Chondrocyte (in vitro differentiated cells): ENCODE measurements at regions not wholly inside any gene's neighbourhood (a gene's known extent, or its start where the extent isn't known, plus 50 kb on each side); places are given as distances from the start of the nearest gene placed in this dataset.
"Not testable (repeated sequence)": the region's sequence is repeated elsewhere in the genome, so short reads cannot be mapped to it uniquely, and the experiment has no call there.

Experiments used
- DNase-seq: peaks from one replicate; pipeline ENCODE4 v3.0.0; 2021; ENCODE audit warnings: mixed read lengths, low spot score
- H3K27ac Mint-ChIP-seq: one replicate; pipeline ENCODE4 v1.8.0; 2021; ENCODE audit warnings: mild to moderate bottlenecking, moderate library complexity, mixed read lengths; ENCODE audit not compliant: unreplicated experiment
- H3K27me3 Mint-ChIP-seq: 2 replicates; pipeline ENCODE4 v1.8.0; 2021; ENCODE audit warnings: low read depth, mixed read lengths
- H3K36me3 Mint-ChIP-seq: 2 replicates; pipeline ENCODE4 v1.8.0; 2021; ENCODE audit warnings: low read depth, mixed read lengths
- H3K4me1 Mint-ChIP-seq: 2 replicates; pipeline ENCODE4 v1.8.0; 2021; ENCODE audit warnings: low read depth, mild to moderate bottlenecking, mixed read lengths
- H3K4me3 Mint-ChIP-seq: one replicate; pipeline ENCODE4 v1.8.0; 2021; ENCODE audit warnings: mild to moderate bottlenecking, moderate library complexity, mixed read lengths; ENCODE audit not compliant: unreplicated experiment
- H3K9me3 Mint-ChIP-seq: 2 replicates; pipeline ENCODE4 v1.8.0; 2021; ENCODE audit warnings: low read depth, mixed read lengths
- TF ChIP-seq, protein P1 (sequence below): fragments of 200-600 bp; sonication (generic); IDR thresholded peaks from 2 replicates; pipeline ENCODE4 v1.5.0; 2021; ENCODE audit warnings: antibody characterized with exemption, mild to moderate bottlenecking, moderate library complexity

DNA sequence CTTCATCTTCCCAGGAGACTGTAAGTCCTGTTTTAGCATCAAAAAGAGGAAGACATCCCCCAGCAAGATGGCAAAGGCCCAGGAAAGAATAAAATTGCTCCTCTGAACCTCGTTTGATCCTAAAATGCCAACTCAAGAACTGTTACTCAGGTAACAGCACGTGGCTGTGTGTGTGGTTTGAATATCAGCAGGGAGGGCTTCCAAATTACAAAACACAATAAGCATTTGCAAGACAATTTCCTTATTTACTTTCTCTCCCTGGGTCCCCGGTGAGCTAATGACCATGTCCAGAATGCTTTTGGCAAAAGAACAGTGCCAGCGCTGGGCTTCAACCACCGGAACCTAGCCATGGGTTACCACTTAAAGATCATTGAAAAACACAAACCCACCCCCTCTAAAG lies 163.6 kb downstream of the C1D start:
- no peak for DNase-seq
- TF ChIP-seq, protein P1, sequence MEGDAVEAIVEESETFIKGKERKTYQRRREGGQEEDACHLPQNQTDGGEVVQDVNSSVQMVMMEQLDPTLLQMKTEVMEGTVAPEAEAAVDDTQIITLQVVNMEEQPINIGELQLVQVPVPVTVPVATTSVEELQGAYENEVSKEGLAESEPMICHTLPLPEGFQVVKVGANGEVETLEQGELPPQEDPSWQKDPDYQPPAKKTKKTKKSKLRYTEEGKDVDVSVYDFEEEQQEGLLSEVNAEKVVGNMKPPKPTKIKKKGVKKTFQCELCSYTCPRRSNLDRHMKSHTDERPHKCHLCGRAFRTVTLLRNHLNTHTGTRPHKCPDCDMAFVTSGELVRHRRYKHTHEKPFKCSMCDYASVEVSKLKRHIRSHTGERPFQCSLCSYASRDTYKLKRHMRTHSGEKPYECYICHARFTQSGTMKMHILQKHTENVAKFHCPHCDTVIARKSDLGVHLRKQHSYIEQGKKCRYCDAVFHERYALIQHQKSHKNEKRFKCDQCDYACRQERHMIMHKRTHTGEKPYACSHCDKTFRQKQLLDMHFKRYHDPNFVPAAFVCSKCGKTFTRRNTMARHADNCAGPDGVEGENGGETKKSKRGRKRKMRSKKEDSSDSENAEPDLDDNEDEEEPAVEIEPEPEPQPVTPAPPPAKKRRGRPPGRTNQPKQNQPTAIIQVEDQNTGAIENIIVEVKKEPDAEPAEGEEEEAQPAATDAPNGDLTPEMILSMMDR = no peak
- peaks cover 10% of the 10 kb centered on the region for H3K9me3 Mint-ChIP-seq
- H3K27me3 Mint-ChIP-seq = no peaks in the 10 kb centered on the region
- peaks cover 1% of the 10 kb centered on the region for H3K36me3 Mint-ChIP-seq
- H3K4me1 Mint-ChIP-seq = peaks cover 7% of the 10 kb centered on the region
- no peak overlapping the region for H3K27ac Mint-ChIP-seq
- no peak overlapping the region for H3K4me3 Mint-ChIP-seq

DNA sequence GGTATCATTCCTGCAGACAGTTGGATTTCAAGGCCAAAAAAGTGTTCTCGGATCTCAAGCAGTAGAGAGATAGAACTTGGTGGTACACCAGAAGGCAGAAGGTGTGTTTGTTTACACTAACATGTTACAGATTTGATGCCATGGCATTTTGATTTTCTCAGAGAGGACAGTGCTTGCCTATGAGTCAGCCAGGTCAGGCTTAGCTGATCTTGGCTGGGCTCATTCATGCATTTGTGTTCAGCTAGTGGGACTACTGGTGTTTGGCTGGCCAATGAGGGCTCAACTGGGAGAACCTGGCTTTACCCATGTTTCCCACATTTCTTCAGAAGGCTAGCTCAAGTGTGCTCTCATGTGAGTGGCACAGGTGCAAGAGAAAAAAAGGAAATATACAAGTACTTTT lies 162.0 kb downstream of the C1D start:
- Mint-ChIP-seq H3K9me3 (peaks cover 10% of the 10 kb centered on the region), H3K27ac (no peak overlapping the region), H3K4me1 (peaks cover 3% of the 10 kb centered on the region), H3K36me3 (peaks cover 1% of the 10 kb centered on the region), H3K4me3 (no peak overlapping the region), H3K27me3 (no peaks in the 10 kb centered on the region)
- TF ChIP-seq, protein P1 = no peak
- DNase-seq = no peak

DNA sequence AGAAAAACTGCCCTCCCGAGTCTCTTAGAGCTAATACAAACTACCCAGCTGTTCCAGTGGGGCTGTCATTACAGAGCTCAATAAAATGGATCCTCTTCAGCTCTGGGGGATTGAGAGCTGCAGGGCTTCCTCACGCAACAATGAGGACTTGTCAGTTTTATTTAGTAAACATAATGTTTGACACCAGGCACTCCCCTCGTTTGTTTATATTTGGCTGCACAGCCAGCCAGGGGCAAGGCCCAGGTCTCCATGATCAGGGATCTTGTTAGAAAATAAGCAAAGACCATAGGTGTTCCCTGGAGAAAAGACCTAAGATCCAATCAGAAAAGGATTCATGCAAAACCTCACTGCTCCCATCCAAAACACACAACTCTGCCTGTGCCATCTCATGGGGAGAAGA lies 158.2 kb downstream of the C1D start:
- TF ChIP-seq, protein P1 = no peak
- Mint-ChIP-seq H3K9me3 (peaks cover 10% of the 10 kb centered on the region), H3K36me3 (peaks cover 1% of the 10 kb centered on the region), H3K27ac (no peak overlapping the region), H3K27me3 (no peaks in the 10 kb centered on the region), H3K4me3 (no peak overlapping the region), H3K4me1 (peaks cover 6% of the 10 kb centered on the region)
- DNase-seq = no peak

DNA sequence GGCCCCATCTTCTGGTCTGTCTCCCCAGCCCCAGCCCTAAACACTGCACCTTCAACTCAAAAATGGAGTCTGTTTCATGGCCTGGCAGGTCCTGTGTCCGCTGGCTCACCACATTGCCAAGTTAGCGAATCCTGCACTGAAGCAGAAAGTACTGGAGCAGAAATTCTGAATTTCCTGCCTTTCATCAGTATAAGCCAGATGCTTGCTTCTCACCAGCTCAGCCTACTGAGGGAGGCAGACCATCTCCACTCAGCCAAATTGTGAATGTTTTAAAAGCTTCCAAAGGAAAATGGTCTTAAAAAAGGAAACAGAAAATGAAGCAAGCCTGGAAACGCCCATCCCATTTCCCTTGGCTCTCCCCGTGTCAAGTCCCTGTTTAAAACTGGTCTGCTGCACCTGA lies 157.8 kb downstream of the C1D start:
- Mint-ChIP-seq H3K36me3 (peaks cover 1% of the 10 kb centered on the region), H3K9me3 (peaks cover 10% of the 10 kb centered on the region), H3K27me3 (no peaks in the 10 kb centered on the region), H3K4me1 (peaks cover 7% of the 10 kb centered on the region), H3K27ac (no peak overlapping the region), H3K4me3 (no peak overlapping the region)
- TF ChIP-seq, protein P1 = no peak
- no peak for DNase-seq

DNA sequence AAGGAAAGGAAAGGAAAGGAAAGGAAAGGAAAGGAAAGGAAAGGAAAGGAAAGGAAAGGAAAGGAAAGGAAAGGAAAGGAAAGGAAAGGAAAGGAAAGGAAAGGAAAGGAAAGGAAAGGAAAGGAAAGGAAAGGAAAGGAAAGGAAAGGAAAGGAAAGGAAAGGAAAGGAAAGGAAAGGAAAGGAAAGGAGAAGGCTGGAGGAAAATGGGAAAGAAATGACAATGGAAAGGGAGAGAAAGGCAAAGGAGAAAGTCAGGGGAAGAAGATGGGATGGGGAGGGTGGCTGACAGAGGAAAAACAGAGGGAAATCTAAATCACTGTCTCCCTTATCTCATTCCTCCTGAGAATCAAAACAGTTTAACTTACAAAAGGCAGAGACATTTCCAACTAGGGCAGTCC lies 156.3 kb downstream of the C1D start:
- not testable (repeated sequence) for H3K27me3 Mint-ChIP-seq, H3K4me1 Mint-ChIP-seq, H3K4me3 Mint-ChIP-seq, H3K27ac Mint-ChIP-seq, DNase-seq, H3K9me3 Mint-ChIP-seq, H3K36me3 Mint-ChIP-seq

DNA sequence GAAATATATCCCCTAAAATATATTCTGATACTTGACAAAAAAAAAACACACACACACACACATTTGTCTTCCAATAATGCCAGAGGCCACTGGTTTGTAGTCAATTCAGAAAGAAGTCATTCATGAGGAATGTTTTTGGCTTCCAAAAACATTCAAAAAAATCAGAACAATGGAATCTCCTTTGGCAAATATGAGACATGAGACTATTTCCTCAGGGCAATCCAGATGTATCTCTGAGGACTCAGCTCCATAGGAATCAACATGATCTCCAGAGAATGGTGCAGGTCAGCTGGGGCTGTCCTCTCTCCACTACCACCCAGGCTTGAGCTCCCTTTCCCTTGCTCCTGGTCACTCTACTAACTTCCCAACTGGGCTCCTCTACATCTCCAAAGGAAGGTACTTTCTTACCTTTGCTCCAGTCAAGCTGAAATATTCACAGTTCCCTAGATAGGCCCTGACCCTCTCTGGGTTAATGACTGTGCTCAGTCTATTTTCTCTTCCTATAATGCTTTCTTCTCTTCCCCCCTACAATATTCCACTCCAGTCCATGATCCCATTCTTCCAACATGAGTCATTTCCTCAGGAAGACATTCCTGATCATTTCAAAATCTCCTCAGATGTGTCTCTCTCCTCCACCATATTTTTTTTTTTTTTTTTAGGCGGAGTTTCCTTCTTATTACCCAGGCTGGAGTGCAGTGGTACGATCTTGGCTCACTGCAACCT lies 145.3 kb downstream of the C1D start:
- Mint-ChIP-seq H3K27ac (peak overlapping the region; percentile 89), H3K4me3 (no peak overlapping the region), H3K9me3 (no peaks in the 10 kb centered on the region), H3K4me1 (peaks cover 21% of the 10 kb centered on the region), H3K27me3 (no peaks in the 10 kb centered on the region), H3K36me3 (no peaks in the 10 kb centered on the region)
- DNase-seq = no peak
- TF ChIP-seq, protein P1 = no peak
